ENCODE measurements at regions not wholly inside any gene's neighbourhood (a gene's known extent, or its start where the extent isn't known, plus 50 kb on each side); places are given as distances from the start of the nearest gene placed in this dataset.

GRCh38 chr4:112978691-112979472, 70.6 kb upstream of the ANK2 start:
- TF ChIP-seq CTCF (IDR thresholded peaks at IDR 0.05; ENCODE audit: borderline replicate concordance, insufficient read depth, low read depth, low read length): no peak
- H3K4me3 ChIP-seq (ENCODE audit: low read depth, low read length): no peak overlapping the region

DNA sequence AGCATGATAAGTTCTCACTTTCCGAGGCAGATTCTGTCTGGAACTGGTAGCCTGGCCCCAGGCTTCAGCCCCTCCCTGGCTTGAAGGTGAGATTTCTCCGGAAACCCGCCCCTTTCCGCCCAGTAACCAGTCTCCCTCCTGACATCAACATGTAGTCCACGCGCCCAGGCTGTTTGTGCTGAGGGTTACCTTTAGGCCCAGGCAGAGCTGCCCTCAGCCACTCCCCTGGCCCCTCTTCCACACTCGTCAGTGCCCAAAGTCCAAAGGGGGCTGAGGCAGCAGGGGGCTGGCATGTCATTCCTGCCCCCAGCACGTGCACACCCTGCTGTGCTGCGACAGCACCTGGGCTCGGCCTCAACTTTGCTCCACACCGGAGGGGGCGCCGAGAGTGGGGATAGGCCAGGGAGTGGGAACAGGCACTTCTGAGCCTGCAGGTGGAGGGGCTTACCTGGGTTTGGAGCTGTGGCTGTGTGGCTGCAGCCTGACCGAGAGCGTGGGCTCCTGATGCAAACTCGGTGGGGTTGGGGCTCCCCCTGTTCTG, 69.5 kb upstream of the ANK2 start:
- H3K4me3 ChIP-seq (ENCODE audit: low read depth, low read length): no peak overlapping the region
- TF ChIP-seq CTCF (IDR thresholded peaks at IDR 0.05; ENCODE audit: borderline replicate concordance, insufficient read depth, low read depth, low read length): no peak

DNA sequence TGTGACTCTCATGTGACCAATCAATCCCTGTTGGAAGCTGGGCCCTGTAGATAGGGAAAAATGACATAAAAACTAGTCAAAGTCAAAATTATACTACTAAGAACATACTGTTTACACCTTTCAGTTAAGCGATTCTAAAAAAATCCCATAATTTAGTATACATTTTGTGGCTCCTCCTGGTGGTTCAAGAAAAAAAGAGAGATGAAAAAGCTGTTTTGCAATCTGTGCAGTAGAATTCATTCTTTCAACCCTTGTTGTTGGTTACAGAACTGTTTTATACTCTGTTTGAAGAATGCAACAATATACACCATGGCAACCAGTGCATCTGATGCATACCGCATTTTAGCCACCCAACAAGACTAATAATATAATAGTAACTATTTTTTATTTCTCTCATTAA, 66.8 kb upstream of the ANK2 start:
- H3K4me3 ChIP-seq (ENCODE audit: low read depth, low read length): no peak overlapping the region
- no peak for TF ChIP-seq CTCF (IDR thresholded peaks at IDR 0.05; ENCODE audit: borderline replicate concordance, insufficient read depth, low read depth, low read length)

DNA sequence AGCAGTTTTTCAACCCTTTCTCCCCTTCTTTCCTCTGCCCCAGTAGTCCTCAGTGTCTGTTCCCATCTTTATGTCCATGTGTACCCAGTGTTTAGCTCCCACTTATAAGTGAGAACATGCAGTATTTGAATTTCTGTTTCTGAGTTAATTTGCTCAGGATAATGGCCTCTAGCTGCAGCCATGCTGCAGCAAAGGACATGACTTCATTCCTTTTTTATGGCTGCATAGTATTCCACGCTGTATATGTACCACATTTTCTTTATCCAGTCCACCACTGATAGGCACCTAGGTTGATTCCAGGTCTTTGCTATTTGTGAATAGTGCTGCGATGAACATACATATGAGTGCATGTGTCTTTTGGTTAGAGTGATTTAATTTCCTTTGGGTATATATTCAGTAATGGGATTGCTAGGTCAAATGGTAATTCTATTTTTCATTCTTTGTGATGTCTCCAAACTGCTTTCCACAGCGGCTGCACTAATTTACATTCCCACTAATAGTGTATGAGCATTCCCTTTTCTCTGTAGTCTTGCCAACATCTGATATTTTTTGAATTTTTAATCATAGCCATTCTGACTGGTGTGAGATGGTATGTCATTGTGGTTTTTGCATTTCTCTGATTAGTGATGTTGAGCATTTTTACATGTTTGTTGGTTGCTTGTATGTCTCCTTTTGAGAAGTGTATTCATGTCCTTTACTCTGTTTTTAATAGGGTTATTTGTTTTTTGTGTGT, 54.6 kb upstream of the ANK2 start:
- H3K4me3 ChIP-seq (ENCODE audit: low read depth, low read length): no peak overlapping the region
- no peak for TF ChIP-seq CTCF (IDR thresholded peaks at IDR 0.05; ENCODE audit: borderline replicate concordance, insufficient read depth, low read depth, low read length)

Measured in GM12875 (cell line).